Activated CD4-positive, alpha-beta T cell treated with anti-CD3 and anti-CD28 coated beads, Interleukin-2, amount 50 U/mL, for 16 hours (primary cell): ENCODE measurements at regions not wholly inside any gene's neighbourhood (a gene's known extent, or its start where the extent isn't known, plus 50 kb on each side); places are given as distances from the start of the nearest gene placed in this dataset.

ENCODE experiments used
- DNase-seq: peaks from one replicate; pipeline ENCODE4 v3.0.0-alpha.2; 2020

DNA sequence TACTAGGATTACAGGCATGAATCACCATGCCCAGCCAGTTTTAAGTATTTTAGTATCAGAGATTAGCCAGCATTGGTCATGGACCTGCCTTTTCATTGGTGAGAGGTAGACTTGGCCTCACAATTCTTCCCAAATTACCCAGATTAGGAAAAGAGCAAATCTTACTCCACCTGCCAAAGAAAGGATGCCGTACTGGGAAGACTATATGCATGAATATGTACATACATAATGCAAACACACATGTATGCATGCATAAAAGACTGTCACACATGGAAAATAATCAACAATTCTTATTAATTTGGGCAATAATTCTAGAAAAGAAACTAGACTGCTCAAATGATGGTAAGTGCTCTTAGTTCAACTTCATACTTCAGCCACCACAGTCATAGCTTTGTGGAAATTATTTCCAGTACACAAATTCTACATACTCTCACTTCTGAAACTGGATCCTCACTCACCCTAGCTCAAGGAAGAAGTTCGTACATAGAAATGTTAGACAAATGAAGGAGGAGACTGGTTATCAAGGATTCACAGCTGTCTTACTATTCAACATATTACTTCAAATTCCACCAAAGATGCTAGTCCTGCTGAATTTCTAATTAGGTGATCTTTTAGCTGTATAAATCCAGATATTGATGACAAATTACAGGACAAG lies 73.7 kb downstream of the MINAR2 start:
- DNase-seq, result no peak

DNA sequence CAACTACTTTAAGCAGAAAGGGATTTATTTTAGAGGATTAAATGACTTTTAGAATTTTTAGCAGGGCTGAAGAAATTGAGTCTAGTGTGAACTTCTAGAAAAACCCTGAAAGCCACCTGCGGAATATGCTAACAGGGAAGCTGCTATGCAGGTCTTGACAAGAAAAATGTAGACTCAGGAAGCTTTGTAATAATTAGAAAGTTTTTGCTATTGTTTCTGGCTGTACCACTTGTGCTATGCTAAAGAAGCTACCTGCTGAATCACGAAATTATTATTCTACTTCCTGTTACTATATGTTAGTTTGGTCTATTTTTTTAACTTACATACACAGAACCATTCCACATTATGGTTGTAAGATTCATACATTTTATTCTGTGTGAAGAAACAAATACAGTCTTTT lies 74.0 kb upstream of the CHSY3 start:
- no peak for DNase-seq

DNA sequence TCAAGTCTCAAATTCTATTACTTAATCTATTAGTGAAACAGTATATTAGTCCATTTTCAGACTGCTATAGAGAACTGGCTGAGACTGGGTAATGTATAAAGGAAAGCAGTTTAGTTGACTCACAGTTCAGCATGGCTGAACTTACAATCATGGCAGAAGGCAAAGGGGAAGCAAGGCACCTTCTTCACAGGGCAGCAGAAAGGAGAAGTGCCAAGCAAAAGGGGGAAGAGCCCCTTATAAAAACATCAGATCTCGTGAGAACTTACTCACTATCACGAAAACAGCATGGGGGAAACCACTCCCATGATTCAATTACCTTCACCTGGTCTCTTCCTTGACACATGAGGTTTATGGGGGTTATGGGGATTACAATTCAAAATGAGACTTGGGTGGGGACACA lies 67.9 kb upstream of the CHSY3 start:
- DNase-seq, result no peak

DNA sequence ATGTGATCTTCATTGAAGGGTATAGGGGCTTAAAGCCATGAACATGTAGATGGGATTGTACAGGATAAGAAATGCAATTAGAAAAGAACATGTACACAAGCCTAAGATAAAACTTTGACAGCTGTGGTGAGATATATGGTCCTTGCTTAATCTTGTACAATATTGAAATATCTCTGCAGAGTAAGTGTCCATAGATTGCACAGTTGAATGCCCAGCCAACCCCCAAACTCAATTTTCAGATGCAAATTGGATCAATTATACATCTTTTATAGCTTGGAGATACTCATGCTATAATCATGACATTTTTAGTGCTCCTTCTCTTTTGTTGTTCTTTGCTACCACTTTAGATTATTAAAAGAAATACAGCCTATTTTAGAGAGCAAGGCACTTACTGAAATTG lies 59.5 kb upstream of the CHSY3 start:
- DNase-seq, result no peak

DNA sequence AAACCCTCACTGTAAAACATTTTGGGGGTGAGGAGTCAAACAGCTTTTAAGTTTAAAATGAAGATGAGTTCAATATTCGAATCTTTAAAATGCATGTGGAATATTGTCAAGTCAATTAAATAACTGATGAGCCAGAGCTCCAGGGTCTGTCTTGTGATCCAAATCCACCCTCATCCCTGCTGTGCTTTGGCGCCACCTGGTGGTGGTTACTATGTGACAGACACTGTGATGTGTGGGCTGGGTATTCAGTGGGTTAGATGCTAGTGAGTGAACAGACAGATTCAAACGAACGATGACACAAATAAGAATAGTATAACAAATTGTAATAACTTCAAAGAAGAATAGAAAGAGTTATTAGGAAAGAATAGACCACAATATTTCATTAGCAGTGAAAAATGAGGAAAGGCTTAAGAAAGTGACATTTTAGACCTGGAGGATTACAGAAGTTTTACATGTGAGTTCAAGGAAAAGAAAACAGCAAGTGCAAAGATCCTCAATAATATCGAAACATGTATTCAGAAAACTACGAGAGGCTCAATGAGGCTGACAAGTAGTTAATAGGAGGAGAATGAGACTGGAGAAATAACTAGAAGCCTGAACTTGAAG lies 51.4 kb upstream of the CHSY3 start:
- peak; percentile 74 for DNase-seq

DNA sequence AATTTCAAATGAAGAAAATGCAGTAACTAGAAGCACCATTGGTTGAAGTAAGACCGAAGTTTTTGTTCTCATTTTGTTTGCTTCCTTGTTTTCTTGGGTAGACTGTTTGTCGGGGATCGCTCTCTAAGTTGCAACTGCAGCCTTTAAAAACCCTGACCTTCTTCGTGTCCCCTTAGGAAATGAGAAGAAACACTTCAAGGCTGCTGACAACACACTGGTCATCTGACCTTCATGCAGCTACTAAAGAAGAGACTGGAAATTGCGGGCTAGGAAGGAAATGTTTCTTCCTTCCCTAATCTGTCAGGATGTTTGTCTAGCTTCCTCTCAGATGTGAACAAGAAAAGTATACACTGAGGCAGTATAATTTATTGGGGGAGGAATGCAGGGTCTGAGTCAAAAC lies 50.7 kb upstream of the CHSY3 start:
- DNase-seq, result no peak
